Stimulated activated CD8-positive, alpha-beta memory T cell treated with anti-CD3 and anti-CD28 coated beads, Interleukin-2, amount 100 ng/mL, for 48 hours (primary cell): ENCODE measurements at regions not wholly inside any gene's neighbourhood (a gene's known extent, or its start where the extent isn't known, plus 50 kb on each side); places are given as distances from the start of the nearest gene placed in this dataset.

Experiments
- DNase-seq, 2 donors: peaks; one replicate each; pipeline ENCODE4 v3.0.0-alpha.2; 2020; ENCODE audit warnings: low read depth in 2 of 2

DNA sequence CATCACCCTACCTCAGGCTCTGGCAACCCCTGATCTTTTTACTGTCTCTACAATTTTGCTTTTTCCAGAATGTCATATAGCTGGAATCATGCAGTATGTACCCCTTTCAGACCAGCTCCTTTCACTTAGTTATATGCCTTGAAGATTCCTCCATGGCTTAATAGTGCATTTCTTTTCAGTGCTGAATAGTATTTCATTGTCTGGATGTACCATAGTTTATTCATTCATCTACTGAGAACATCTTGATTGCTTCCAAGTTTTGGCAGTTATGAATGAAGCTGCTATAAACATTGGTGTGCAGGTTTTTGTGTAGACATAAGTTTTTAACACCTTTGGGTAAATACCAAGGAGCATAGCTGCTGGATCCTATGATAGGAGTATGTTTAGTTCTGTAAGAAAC lies 50.8 kb upstream of the ANP32A start:
- DNase-seq = no peak

DNA sequence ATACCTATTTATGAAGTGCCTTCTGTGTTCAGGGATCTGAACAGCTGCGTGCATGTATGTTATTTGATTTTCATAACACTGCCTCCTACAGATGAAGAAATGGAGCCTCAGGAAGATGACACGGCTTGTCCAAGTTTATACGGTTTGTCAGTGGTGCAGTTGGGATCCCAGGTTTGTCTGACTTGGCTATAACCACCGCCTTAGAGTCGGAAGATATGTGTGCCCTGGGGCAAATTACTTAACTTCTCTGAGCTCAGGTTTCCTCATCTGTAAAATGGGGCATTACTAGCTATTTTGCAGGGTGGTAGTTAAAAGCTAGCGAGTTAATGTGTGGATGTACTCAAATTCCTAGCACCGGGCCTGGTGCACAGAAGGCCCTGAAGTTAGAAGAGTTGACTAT lies 54.1 kb upstream of the ANP32A start:
- no peak for DNase-seq

DNA sequence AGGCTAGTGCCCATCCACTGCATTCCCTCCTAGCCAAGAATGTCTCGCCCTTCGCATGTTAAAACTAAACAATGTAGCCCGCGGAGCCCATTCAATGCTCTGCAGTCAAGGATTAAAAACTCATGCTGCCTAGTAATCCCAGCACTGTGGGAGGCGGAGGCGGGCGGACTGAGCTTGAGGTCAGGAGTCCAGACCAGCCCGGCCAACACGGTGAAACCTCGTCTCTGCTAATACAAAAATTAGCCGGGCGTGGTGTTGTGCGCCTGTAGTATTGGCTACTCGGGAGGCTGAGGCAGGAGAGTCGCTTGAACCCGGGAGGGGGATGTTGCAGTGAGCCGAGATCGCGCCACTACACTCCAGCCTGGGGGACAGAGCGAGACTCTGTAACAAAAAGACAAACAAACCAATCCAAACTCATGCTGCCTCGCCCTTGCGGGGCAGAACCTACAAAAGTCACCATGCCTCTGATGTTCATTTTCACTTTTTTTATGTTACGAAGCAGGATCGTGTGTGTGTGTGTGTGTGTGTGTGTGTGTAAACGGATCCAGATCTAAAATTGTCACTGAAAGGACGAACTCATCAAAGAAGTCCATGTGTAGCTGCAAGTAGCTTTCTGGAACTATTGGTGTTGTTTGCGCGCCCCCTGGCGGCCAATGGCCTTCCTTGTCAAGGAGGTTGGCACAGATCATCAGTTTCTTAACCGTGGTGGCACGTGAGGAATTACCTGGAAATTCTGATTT lies 54.8 kb upstream of the SPESP1 start:
- DNase-seq = peak; percentile 84 to 86

DNA sequence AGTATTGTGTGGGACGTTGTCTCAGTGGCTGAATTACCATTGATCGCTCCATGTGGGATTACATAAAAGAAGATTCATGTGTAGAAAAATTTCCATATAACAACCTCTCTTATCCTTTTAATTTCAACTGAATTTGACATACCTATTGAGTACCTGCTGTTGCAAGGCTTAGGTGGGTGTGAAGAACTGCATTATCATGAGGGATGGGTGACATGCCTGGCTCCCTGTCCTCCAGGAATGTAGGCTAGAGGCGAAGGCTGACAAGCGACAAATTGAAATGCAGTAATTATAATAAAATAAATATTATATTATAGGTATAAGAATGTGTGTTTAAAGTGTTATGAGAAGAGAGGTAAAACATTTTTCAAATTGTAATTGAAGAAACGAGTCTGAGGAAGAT lies 52.7 kb upstream of the SPESP1 start:
- DNase-seq = no peak

DNA sequence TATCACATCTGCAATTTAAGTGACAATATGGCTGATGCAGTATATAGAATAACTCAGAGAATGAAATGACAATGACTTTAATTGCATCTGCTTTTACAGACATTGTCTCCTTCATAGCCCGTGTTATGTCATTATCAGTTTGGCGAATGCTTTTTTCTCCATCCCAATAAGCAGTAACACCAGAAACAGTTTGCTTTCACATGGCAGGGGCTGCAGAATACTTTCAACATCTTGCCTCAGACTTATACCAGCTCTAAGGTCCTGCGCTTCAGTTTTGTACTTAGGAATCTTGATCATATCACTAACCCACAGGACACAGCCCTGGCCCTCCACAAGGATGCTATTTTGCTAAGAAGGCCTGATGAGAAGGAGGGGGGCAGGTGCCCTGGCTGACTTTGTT lies 49.9 kb upstream of the SPESP1 start:
- DNase-seq = no peak
